SK-N-SH (cell line): ENCODE measurements at regions not wholly inside any gene's neighbourhood (a gene's known extent, or its start where the extent isn't known, plus 50 kb on each side); places are given as distances from the start of the nearest gene placed in this dataset.

Experiments used
- CTCF ChIA-PET: fragments of 300-600, 350-600 bp; formaldehyde crosslinking; extraction: SDS; loops from one replicate; lab custom pipeline; 2021; lab: Yijun Ruan, JAX
- POLR2A ChIA-PET: fragments of 350-600 bp; sonication (Branson Sonifier 250); formaldehyde crosslinking; extraction: SDS; loops from one replicate; lab custom pipeline; 2020; ENCODE audit warnings: antibody characterized with exemption, inconsistent platforms; lab: Yijun Ruan, JAX
- DNase-seq: peaks from one replicate; pipeline ENCODE4 v3.0.0; 2012
- H2AFZ ChIP-seq: fragments of 200-600 bp; sonication (generic); 2 replicates; pipeline ENCODE4 v1.8.1; 2016; ENCODE audit warnings: antibody characterized with exemption, mild to moderate bottlenecking, low read depth
- H3F3A ChIP-seq: fragments of 200-600 bp; sonication (generic); replicated peaks from 2 replicates; pipeline ENCODE3; 2016; ENCODE audit warnings: antibody characterized with exemption, mild to moderate bottlenecking; ENCODE audit not compliant: insufficient read depth
- H3K27ac ChIP-seq, 2 experiments: fragments of 200-500 bp in 1 of 2; fragments of 200-600 bp in 1 of 2; sonication (Bioruptor generic) in 1 of 2; sonication (generic), shearing (Covaris generic) in 1 of 2; 2 replicates each; pipeline versions ENCODE4 v1.5.1 to v1.6.1; 2014 to 2016; ENCODE audit warnings: low read depth in 2 of 2, inconsistent platforms in 1 of 2, low read length in 1 of 2, mild to moderate bottlenecking in 1 of 2, mixed read lengths in 1 of 2
- H3K27me3 ChIP-seq: fragments of 200-600 bp; sonication (generic), shearing (Covaris generic); 2 replicates; pipeline ENCODE4 v1.6.1; 2016; ENCODE audit warnings: mixed run types; ENCODE audit not compliant: insufficient read depth
- H3K36me3 ChIP-seq, 2 experiments: fragments of 200-500 bp in 1 of 2; fragments of 200-600 bp in 1 of 2; sonication (Bioruptor generic) in 1 of 2; sonication (generic) in 1 of 2; replicated peaks in 1 of 2; 2 replicates each; pipeline versions ENCODE3 to v1.5.1; 2014 to 2016; ENCODE audit warnings: low read length in 1 of 2, mild to moderate bottlenecking in 1 of 2; ENCODE audit not compliant: insufficient read depth in 2 of 2, control insufficient read depth in 1 of 2
- H3K4me1 ChIP-seq, 2 experiments: fragments of 200-500 bp in 1 of 2; fragments of 200-600 bp in 1 of 2; sonication (Bioruptor generic) in 1 of 2; sonication (generic), shearing (Covaris generic) in 1 of 2; 2 replicates each; pipeline versions ENCODE4 v1.5.1 to v1.6.1; 2014 to 2016; ENCODE audit warnings: low read depth in 1 of 2, low read length in 1 of 2, mixed run types in 1 of 2; ENCODE audit not compliant: insufficient read depth in 2 of 2, control insufficient read depth in 1 of 2
- H3K4me2 ChIP-seq: fragments of 200-600 bp; sonication (generic), shearing (Covaris generic); 2 replicates; pipeline ENCODE4 v1.6.1; 2017; ENCODE audit warnings: mixed run types
- H3K4me3 ChIP-seq, 2 experiments: fragments of 200-500 bp in 1 of 2; fragments of 200-600 bp in 1 of 2; sonication (Bioruptor generic) in 1 of 2; sonication (generic), shearing (Covaris generic) in 1 of 2; 2 replicates each; pipeline versions ENCODE4 v1.5.1 to v1.8.1; 2014 to 2016; ENCODE audit warnings: low read depth in 2 of 2, inconsistent platforms in 1 of 2, low read length in 1 of 2, mild to moderate bottlenecking in 1 of 2, mixed read lengths in 1 of 2, moderate library complexity in 1 of 2
- H3K79me2 ChIP-seq: fragments of 200-600 bp; sonication (generic); 2 replicates; pipeline ENCODE4 v1.8.1; 2017; ENCODE audit warnings: mild to moderate bottlenecking; ENCODE audit not compliant: insufficient read depth
- H3K9ac ChIP-seq: fragments of 200-600 bp; sonication (generic); 2 replicates; pipeline ENCODE4 v1.6.1; 2017; ENCODE audit warnings: mixed run types
- H3K9me2 ChIP-seq: fragments of 200-600 bp; sonication (generic); 2 replicates; pipeline ENCODE4 v1.6.1; 2017; ENCODE audit warnings: mixed run types
- H3K9me3 ChIP-seq: fragments of 200-600 bp; sonication (generic); 2 replicates; pipeline ENCODE4 v1.6.1; 2017; ENCODE audit warnings: mixed run types, mild to moderate bottlenecking, moderate library complexity
- H4K20me1 ChIP-seq: fragments of 200-600 bp; sonication (generic); 2 replicates; pipeline ENCODE4 v1.6.1; 2017; ENCODE audit warnings: mild to moderate bottlenecking, mixed run types; ENCODE audit not compliant: insufficient read depth
- EP300 ChIP-seq, 2 experiments: IDR thresholded peaks; 2 replicates each; pipeline versions ENCODE4 v1.4.0 to v1.6.1; 2012; ENCODE audit warnings: borderline replicate concordance in 1 of 2, low read depth in 1 of 2, low read length in 1 of 2
- EZH2phosphoT487 ChIP-seq: fragments of 200-600 bp; sonication (generic); IDR thresholded peaks from 2 replicates; pipeline ENCODE4 v1.6.1; 2017; ENCODE audit warnings: low read depth, mixed run types, mild to moderate bottlenecking, antibody characterized with exemption, moderate library complexity, borderline replicate concordance
- FOSL2 ChIP-seq: IDR thresholded peaks from 2 replicates; pipeline ENCODE4 v1.4.0; 2012; ENCODE audit warnings: low read depth, mild to moderate bottlenecking, moderate library complexity, borderline replicate concordance
- FOXJ3 ChIP-seq: sonication (generic); formaldehyde crosslinking; IDR thresholded peaks from 2 replicates; pipeline ENCODE4 v1.5.1; 2020; ENCODE audit warnings: mild to moderate bottlenecking, missing genetic modification reagents
- FOXM1 ChIP-seq: IDR thresholded peaks from 2 replicates; pipeline ENCODE4 v1.4.0; 2012; ENCODE audit warnings: low read depth, mild to moderate bottlenecking
- GATA2 ChIP-seq: sonication (generic); formaldehyde crosslinking; IDR thresholded peaks from 2 replicates; pipeline ENCODE4 v1.5.0; 2020; ENCODE audit warnings: mild to moderate bottlenecking, missing genetic modification reagents
- MEF2A ChIP-seq: IDR thresholded peaks from 2 replicates; pipeline ENCODE4 v1.4.0; 2012; ENCODE audit warnings: low read depth, borderline replicate concordance
- NFIC ChIP-seq: IDR thresholded peaks from 2 replicates; pipeline ENCODE4 v1.4.0; 2012; ENCODE audit warnings: borderline replicate concordance
- NRF1 ChIP-seq: IDR thresholded peaks from 2 replicates; pipeline ENCODE4 v1.6.1; 2012; ENCODE audit warnings: low read depth, mild to moderate bottlenecking, low read length
- POLR2AphosphoS5 ChIP-seq: IDR thresholded peaks from 2 replicates; pipeline ENCODE4 v1.6.1; 2012; ENCODE audit warnings: low read depth, low read length
- RAD21 ChIP-seq: IDR thresholded peaks from 2 replicates; pipeline ENCODE4 v1.6.1; 2012; ENCODE audit warnings: mild to moderate bottlenecking, low read length
- RCOR1 ChIP-seq: fragments of 150-350 bp; IDR thresholded peaks from 2 replicates; pipeline ENCODE4 v1.6.1; 2017; ENCODE audit warnings: antibody characterized with exemption, low read length
- RFX5 ChIP-seq: IDR thresholded peaks from 2 replicates; pipeline ENCODE4 v1.6.1; 2012; ENCODE audit warnings: mild to moderate bottlenecking, improper control_type of control experiment, low read length
- RXRA ChIP-seq: IDR thresholded peaks from 2 replicates; pipeline ENCODE4 v1.4.0; 2012; ENCODE audit warnings: low read depth, mild to moderate bottlenecking, borderline replicate concordance
- SIN3A ChIP-seq: IDR thresholded peaks from 2 replicates; pipeline ENCODE4 v1.6.1; 2012; ENCODE audit warnings: low read depth, mild to moderate bottlenecking, low read length, moderate library complexity, borderline replicate concordance
- SMC3 ChIP-seq: IDR thresholded peaks from 2 replicates; pipeline ENCODE4 v1.6.1; 2012; ENCODE audit warnings: low read depth, low read length, improper control_type of control experiment
- TCF12 ChIP-seq: IDR thresholded peaks from 2 replicates; pipeline ENCODE4 v1.4.0; 2012
- WGBS: methylation state at CpG from one replicate; pipeline ENCODE4 v1.1.6; 2017; ENCODE audit warnings: low lambda C conversion rate; 5-methylcytosine and 5-hydroxymethylcytosine counted together
- TF ChIP-seq, protein P1 (sequence below): fragments of 200-600 bp; sonication (generic); IDR thresholded peaks from 2 replicates; pipeline ENCODE4 v1.6.1; 2017; ENCODE audit warnings: antibody characterized with exemption, mild to moderate bottlenecking, moderate library complexity
- TF ChIP-seq, protein P2 (sequence below): IDR thresholded peaks from 2 replicates; pipeline ENCODE4; 2012
- TF ChIP-seq, protein P3 (sequence below): fragments of 150-350 bp; IDR thresholded peaks from 2 replicates; pipeline ENCODE4 v1.6.1; 2017; ENCODE audit warnings: antibody characterized with exemption, low read length, low read depth, borderline replicate concordance
- TF ChIP-seq, protein P4 (sequence below): IDR thresholded peaks from 2 replicates; pipeline ENCODE4 v1.4.0; 2012; ENCODE audit warnings: low read depth, borderline replicate concordance

DNA sequence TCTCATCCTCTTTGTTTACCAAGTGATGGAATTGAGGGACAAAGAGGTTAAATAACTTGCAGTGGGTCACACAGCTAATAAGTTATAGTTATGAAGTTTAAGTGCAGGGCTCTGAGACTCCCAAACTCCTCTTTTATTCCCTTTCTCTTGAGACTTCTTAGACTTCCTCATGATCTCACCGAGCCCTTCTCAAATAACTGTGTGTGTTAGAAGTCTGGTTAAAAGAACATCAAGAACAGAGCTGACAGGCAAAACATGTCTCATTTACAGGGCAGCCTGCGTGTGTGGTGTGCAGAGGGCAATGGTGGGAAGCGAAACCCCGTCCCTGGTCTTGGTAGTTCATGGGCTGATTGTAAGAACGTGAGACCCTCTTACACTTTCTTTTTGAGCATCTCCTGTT lies 368.0 kb downstream of the SLC4A3 start (continued):
- TF ChIP-seq, protein P1, sequence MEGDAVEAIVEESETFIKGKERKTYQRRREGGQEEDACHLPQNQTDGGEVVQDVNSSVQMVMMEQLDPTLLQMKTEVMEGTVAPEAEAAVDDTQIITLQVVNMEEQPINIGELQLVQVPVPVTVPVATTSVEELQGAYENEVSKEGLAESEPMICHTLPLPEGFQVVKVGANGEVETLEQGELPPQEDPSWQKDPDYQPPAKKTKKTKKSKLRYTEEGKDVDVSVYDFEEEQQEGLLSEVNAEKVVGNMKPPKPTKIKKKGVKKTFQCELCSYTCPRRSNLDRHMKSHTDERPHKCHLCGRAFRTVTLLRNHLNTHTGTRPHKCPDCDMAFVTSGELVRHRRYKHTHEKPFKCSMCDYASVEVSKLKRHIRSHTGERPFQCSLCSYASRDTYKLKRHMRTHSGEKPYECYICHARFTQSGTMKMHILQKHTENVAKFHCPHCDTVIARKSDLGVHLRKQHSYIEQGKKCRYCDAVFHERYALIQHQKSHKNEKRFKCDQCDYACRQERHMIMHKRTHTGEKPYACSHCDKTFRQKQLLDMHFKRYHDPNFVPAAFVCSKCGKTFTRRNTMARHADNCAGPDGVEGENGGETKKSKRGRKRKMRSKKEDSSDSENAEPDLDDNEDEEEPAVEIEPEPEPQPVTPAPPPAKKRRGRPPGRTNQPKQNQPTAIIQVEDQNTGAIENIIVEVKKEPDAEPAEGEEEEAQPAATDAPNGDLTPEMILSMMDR, result no peak
- no peak for TF ChIP-seq GATA2 (CRISPR knock-in tag)
- no peak for TF ChIP-seq FOSL2
- TF ChIP-seq SIN3A, result no peak
- TF ChIP-seq POLR2AphosphoS5, result no peak
- no peak for TF ChIP-seq TCF12
- no peak for TF ChIP-seq RAD21
- TF ChIP-seq RFX5, result no peak
- TF ChIP-seq NRF1, result no peak
- no peak for TF ChIP-seq SMC3
- TF ChIP-seq, protein P2, sequence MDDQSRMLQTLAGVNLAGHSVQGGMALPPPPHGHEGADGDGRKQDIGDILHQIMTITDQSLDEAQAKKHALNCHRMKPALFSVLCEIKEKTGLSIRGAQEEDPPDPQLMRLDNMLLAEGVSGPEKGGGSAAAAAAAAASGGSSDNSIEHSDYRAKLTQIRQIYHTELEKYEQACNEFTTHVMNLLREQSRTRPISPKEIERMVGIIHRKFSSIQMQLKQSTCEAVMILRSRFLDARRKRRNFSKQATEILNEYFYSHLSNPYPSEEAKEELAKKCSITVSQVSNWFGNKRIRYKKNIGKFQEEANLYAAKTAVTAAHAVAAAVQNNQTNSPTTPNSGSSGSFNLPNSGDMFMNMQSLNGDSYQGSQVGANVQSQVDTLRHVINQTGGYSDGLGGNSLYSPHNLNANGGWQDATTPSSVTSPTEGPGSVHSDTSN, result no peak

DNA sequence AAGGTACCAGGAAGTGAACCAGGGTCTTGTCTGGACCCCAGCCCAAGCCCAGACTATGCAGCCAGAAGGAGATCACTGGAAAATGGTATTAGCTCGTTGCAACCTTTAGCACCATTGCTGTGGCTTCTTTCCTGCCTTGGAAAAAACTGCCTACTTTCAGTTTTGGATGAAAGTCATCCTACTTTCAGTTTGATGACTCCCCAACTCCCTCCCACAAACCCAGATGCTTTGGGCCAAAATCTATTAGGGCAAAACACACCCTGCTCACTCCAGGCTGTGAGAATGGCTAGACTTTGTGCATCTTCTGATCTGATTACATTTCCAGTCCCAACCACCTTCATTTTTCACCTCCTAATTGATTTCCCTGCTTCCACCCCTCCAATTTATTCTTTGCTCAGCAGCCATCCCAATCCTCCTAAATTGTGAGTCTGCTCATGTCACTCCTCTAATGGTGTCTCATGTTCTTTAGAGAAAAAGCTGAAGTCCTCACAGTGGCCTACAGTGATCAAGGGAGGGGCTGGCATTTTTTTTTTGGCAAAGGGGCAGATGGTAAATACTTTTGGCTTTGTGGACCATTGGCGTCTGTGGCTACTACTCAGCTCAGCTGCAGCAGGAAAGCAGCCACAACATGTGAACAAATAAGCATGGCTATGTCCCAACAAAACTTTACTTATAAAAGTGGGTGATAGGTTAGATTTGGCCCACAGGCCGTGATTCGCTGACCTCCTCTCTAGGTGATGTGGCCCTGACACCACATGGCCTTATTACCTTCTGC lies 368.7 kb downstream of the SLC4A3 start:
- peaks cover 0 to 7% of the 10 kb centered on the region in 2 experiments; a peak in 1 of 4 replicates for H3K4me1 ChIP-seq
- no peaks in the 10 kb centered on the region for H3K36me3 ChIP-seq
- H3K9me3 ChIP-seq, result no peaks in the 10 kb centered on the region
- TF ChIP-seq TCF12 (no peak), EP300 (IDR thresholded peaks at IDR 0.05; ENCODE audit: borderline replicate concordance in 1 of 2, low read depth in 1 of 2, low read length in 1 of 2) (no peak), FOXM1 (no peak), RXRA (no peak), NFIC (no peak), SMC3 (no peak), MEF2A (no peak), GATA2 (CRISPR knock-in tag) (no peak), EZH2phosphoT487 (no peak), FOXJ3 (no peak), RAD21 (no peak), RCOR1 (no peak), NRF1 (no peak)
- TF ChIP-seq, protein P3, sequence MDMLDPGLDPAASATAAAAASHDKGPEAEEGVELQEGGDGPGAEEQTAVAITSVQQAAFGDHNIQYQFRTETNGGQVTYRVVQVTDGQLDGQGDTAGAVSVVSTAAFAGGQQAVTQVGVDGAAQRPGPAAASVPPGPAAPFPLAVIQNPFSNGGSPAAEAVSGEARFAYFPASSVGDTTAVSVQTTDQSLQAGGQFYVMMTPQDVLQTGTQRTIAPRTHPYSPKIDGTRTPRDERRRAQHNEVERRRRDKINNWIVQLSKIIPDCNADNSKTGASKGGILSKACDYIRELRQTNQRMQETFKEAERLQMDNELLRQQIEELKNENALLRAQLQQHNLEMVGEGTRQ, result no peak
- TF ChIP-seq, protein P2, result no peak
- TF ChIP-seq, protein P4, sequence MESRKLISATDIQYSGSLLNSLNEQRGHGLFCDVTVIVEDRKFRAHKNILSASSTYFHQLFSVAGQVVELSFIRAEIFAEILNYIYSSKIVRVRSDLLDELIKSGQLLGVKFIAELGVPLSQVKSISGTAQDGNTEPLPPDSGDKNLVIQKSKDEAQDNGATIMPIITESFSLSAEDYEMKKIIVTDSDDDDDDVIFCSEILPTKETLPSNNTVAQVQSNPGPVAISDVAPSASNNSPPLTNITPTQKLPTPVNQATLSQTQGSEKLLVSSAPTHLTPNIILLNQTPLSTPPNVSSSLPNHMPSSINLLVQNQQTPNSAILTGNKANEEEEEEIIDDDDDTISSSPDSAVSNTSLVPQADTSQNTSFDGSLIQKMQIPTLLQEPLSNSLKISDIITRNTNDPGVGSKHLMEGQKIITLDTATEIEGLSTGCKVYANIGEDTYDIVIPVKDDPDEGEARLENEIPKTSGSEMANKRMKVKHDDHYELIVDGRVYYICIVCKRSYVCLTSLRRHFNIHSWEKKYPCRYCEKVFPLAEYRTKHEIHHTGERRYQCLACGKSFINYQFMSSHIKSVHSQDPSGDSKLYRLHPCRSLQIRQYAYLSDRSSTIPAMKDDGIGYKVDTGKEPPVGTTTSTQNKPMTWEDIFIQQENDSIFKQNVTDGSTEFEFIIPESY, result no peak
- TF ChIP-seq, all 33 proteins: peak for 0
- ChIA-PET POLR2A (no interaction called here), CTCF (no interaction called here)
- H4K20me1 ChIP-seq, result no peaks in the 10 kb centered on the region
- no peaks in the 10 kb centered on the region for H3K79me2 ChIP-seq
- no peak overlapping the region for H2AFZ ChIP-seq
- H3K9ac ChIP-seq, result no peak overlapping the region
- no peak overlapping the region for H3K4me3 ChIP-seq
- H3K27ac ChIP-seq, result no peak overlapping the region
- no peak overlapping the region for H3K4me2 ChIP-seq
- no peak for DNase-seq
- whole genome bisulfite sequencing, result 40% methylated on average over 4 of the region's 4 CpGs
- H3K9me2 ChIP-seq, result no peaks in the 10 kb centered on the region
- no peaks in the 10 kb centered on the region for H3F3A ChIP-seq
- H3K27me3 ChIP-seq, result peaks cover 14% of the 10 kb centered on the region
